ENCODE measurements at regions not wholly inside any gene's neighbourhood (a gene's known extent, or its start where the extent isn't known, plus 50 kb on each side); places are given as distances from the start of the nearest gene placed in this dataset.

- Histone ChIP-seq H3K9me3 (ENCODE audit: low read length) (no peaks in the 10 kb centered on the region), H3K4me1 (ENCODE audit: insufficient read depth, low read length) (no peaks in the 10 kb centered on the region), H3K9ac (ENCODE audit: low read length) (no peak overlapping the region), H3K27me3 (ENCODE audit: control insufficient read depth in 1 of 2, insufficient read depth in 2 of 2, low read length in 2 of 2) (no peaks in the 10 kb centered on the region), H3K27ac (ENCODE audit: low read depth, low read length) (no peak overlapping the region), H3K36me3 (ENCODE audit: insufficient read depth, low read length) (no peaks in the 10 kb centered on the region), H3K4me3 (ENCODE audit: low read depth in 1 of 2, low read length in 2 of 2) (no peak overlapping the region)
Observed at GRCh38 chr3:182710557-182711157, 82.6 kb upstream of the ATP11B start.

GRCh38 chr3:182711261-182711683, 82.0 kb upstream of the ATP11B start:
- Histone ChIP-seq H3K36me3 (ENCODE audit: insufficient read depth, low read length) (no peaks in the 10 kb centered on the region), H3K9me3 (ENCODE audit: low read length) (no peaks in the 10 kb centered on the region), H3K27ac (ENCODE audit: low read depth, low read length) (no peak overlapping the region), H3K4me3 (ENCODE audit: low read depth in 1 of 2, low read length in 2 of 2) (no peak overlapping the region), H3K27me3 (ENCODE audit: control insufficient read depth in 1 of 2, insufficient read depth in 2 of 2, low read length in 2 of 2) (no peaks in the 10 kb centered on the region), H3K4me1 (ENCODE audit: insufficient read depth, low read length) (no peaks in the 10 kb centered on the region), H3K9ac (ENCODE audit: low read length) (no peak overlapping the region)

GRCh38 chr3:182711853-182712252, 81.5 kb upstream of the ATP11B start:
- Histone ChIP-seq H3K27me3 (ENCODE audit: control insufficient read depth in 1 of 2, insufficient read depth in 2 of 2, low read length in 2 of 2) (no peaks in the 10 kb centered on the region), H3K9ac (ENCODE audit: low read length) (no peak overlapping the region), H3K36me3 (ENCODE audit: insufficient read depth, low read length) (no peaks in the 10 kb centered on the region), H3K4me1 (ENCODE audit: insufficient read depth, low read length) (no peaks in the 10 kb centered on the region), H3K4me3 (ENCODE audit: low read depth in 1 of 2, low read length in 2 of 2) (no peak overlapping the region), H3K9me3 (ENCODE audit: low read length) (no peaks in the 10 kb centered on the region), H3K27ac (ENCODE audit: low read depth, low read length) (no peak overlapping the region)

- Histone ChIP-seq H3K27ac (ENCODE audit: low read depth, low read length) (no peak overlapping the region), H3K36me3 (ENCODE audit: insufficient read depth, low read length) (no peaks in the 10 kb centered on the region), H3K4me1 (ENCODE audit: insufficient read depth, low read length) (no peaks in the 10 kb centered on the region), H3K9ac (ENCODE audit: low read length) (no peak overlapping the region), H3K9me3 (ENCODE audit: low read length) (no peaks in the 10 kb centered on the region), H3K27me3 (ENCODE audit: control insufficient read depth in 1 of 2, insufficient read depth in 2 of 2, low read length in 2 of 2) (no peaks in the 10 kb centered on the region), H3K4me3 (ENCODE audit: low read depth in 1 of 2, low read length in 2 of 2) (no peak overlapping the region)
Observed at GRCh38 chr3:182713111-182713510, 80.2 kb upstream of the ATP11B start.

DNA sequence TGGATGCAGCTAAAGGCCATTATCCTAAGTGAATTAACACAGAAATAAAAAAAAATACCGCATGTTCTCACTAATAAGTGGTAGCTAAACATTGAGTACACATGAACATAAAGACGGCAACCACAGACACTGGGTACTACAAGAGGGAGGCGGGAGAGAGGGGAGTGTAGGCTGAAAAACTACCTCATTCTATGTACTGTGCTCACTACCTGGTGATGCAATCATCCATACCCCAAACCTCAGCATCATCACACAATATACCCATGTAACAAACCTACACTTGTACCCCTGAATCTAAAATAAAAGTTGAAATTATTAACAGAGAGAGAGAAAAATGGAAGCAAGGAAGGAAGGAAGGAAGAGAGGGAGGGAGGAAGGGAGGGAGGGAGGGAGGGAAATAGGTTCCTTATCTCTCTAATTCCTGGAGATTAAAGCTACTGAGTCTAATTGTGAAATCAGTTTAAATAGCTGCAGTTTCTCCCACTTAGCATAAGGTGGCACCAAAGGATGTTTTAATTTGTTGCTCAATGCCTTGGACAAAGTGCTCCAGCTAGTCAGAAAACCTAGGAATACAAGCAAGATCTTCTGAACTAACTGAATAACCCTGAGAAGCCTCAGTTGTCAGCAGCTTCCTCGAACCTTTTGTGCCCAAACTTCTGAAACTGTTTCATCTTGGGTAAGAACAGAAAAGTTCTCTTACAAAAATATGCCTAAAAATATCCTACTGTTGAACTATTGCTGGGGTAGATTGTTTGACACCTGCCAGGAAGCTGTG, 79.4 kb upstream of the ATP11B start:
- Histone ChIP-seq H3K27ac (ENCODE audit: low read depth, low read length) (no peak overlapping the region), H3K36me3 (ENCODE audit: insufficient read depth, low read length) (no peaks in the 10 kb centered on the region)

GRCh38 chr3:182715006-182715405, 78.3 kb upstream of the ATP11B start:
- Histone ChIP-seq H3K4me1 (ENCODE audit: insufficient read depth, low read length) (no peaks in the 10 kb centered on the region), H3K9ac (ENCODE audit: low read length) (no peak overlapping the region), H3K36me3 (ENCODE audit: insufficient read depth, low read length) (no peaks in the 10 kb centered on the region), H3K27me3 (ENCODE audit: control insufficient read depth in 1 of 2, insufficient read depth in 2 of 2, low read length in 2 of 2) (no peaks in the 10 kb centered on the region), H3K27ac (ENCODE audit: low read depth, low read length) (no peak overlapping the region), H3K4me3 (ENCODE audit: low read depth in 1 of 2, low read length in 2 of 2) (no peak overlapping the region), H3K9me3 (ENCODE audit: low read length) (no peaks in the 10 kb centered on the region)

More for the DNA sequence above, 79.4 kb upstream of the ATP11B start:
- Histone ChIP-seq H3K9ac (ENCODE audit: low read length) (no peak overlapping the region), H3K27me3 (ENCODE audit: control insufficient read depth in 1 of 2, insufficient read depth in 2 of 2, low read length in 2 of 2) (no peaks in the 10 kb centered on the region), H3K4me3 (ENCODE audit: low read depth in 1 of 2, low read length in 2 of 2) (no peak overlapping the region), H3K9me3 (ENCODE audit: low read length) (no peaks in the 10 kb centered on the region), H3K4me1 (ENCODE audit: insufficient read depth, low read length) (no peaks in the 10 kb centered on the region)

DNA sequence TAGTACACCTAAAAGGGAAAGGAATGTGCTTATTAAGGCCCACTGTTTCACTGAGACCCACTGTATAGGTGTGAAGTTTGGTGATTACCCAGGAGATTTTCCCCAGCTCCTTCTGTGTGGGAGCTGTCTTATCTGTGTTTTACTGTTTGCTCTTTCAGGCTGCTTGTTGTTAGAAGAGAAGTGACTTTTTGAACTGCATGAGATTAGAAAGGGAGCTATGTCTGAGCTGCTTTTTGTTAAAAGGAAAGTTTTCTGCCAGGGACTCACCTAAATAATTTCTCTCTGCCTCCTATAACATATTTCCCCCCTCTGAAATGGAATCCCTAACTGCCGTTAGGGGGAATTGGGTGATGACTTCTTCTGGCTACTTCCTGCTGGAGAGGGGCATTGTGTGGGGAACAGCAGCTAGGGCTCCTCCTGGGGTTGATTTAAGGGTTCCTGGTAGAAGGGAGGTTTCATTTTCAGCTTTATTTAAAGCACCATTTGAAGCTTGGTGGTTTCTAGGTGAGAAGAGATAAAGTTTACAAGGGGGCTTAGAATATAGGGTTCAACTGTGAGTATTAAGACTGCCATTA, 77.1 kb upstream of the ATP11B start:
- no peak overlapping the region for H3K9ac ChIP-seq (ENCODE audit: low read length)
- no peaks in the 10 kb centered on the region for H3K36me3 ChIP-seq (ENCODE audit: insufficient read depth, low read length)
- no peaks in the 10 kb centered on the region for H3K27me3 ChIP-seq (ENCODE audit: control insufficient read depth in 1 of 2, insufficient read depth in 2 of 2, low read length in 2 of 2)
- H3K27ac ChIP-seq (ENCODE audit: low read depth, low read length) = no peak overlapping the region
- no peaks in the 10 kb centered on the region for H3K9me3 ChIP-seq (ENCODE audit: low read length)
- H3K4me1 ChIP-seq (ENCODE audit: insufficient read depth, low read length) = no peaks in the 10 kb centered on the region
- no peak overlapping the region for H3K4me3 ChIP-seq (ENCODE audit: low read depth in 1 of 2, low read length in 2 of 2)

- Histone ChIP-seq H3K4me1 (ENCODE audit: insufficient read depth, low read length) (no peaks in the 10 kb centered on the region), H3K9me3 (ENCODE audit: low read length) (no peaks in the 10 kb centered on the region), H3K36me3 (ENCODE audit: insufficient read depth, low read length) (no peaks in the 10 kb centered on the region), H3K27me3 (ENCODE audit: control insufficient read depth in 1 of 2, insufficient read depth in 2 of 2, low read length in 2 of 2) (no peaks in the 10 kb centered on the region), H3K27ac (ENCODE audit: low read depth, low read length) (no peak overlapping the region), H3K4me3 (ENCODE audit: low read depth in 1 of 2, low read length in 2 of 2) (no peak overlapping the region), H3K9ac (ENCODE audit: low read length) (no peak overlapping the region)
Observed at GRCh38 chr3:182717216-182717615, 76.1 kb upstream of the ATP11B start.

GRCh38 chr3:182722907-182723306, 70.4 kb upstream of the ATP11B start:
- no peak overlapping the region for H3K9ac ChIP-seq (ENCODE audit: low read length)
- H3K27me3 ChIP-seq (ENCODE audit: control insufficient read depth in 1 of 2, insufficient read depth in 2 of 2, low read length in 2 of 2) = no peaks in the 10 kb centered on the region
- no peaks in the 10 kb centered on the region for H3K36me3 ChIP-seq (ENCODE audit: insufficient read depth, low read length)
- no peaks in the 10 kb centered on the region for H3K4me1 ChIP-seq (ENCODE audit: insufficient read depth, low read length)
- no peaks in the 10 kb centered on the region for H3K9me3 ChIP-seq (ENCODE audit: low read length)
- no peak overlapping the region for H3K4me3 ChIP-seq (ENCODE audit: low read depth in 1 of 2, low read length in 2 of 2)
- H3K27ac ChIP-seq (ENCODE audit: low read depth, low read length) = no peak overlapping the region

GRCh38 chr3:182723596-182723995, 69.7 kb upstream of the ATP11B start:
- Histone ChIP-seq H3K4me3 (ENCODE audit: low read depth in 1 of 2, low read length in 2 of 2) (no peak overlapping the region), H3K9me3 (ENCODE audit: low read length) (no peaks in the 10 kb centered on the region), H3K36me3 (ENCODE audit: insufficient read depth, low read length) (no peaks in the 10 kb centered on the region), H3K27me3 (ENCODE audit: control insufficient read depth in 1 of 2, insufficient read depth in 2 of 2, low read length in 2 of 2) (no peaks in the 10 kb centered on the region), H3K27ac (ENCODE audit: low read depth, low read length) (no peak overlapping the region), H3K4me1 (ENCODE audit: insufficient read depth, low read length) (no peaks in the 10 kb centered on the region), H3K9ac (ENCODE audit: low read length) (no peak overlapping the region)

DNA sequence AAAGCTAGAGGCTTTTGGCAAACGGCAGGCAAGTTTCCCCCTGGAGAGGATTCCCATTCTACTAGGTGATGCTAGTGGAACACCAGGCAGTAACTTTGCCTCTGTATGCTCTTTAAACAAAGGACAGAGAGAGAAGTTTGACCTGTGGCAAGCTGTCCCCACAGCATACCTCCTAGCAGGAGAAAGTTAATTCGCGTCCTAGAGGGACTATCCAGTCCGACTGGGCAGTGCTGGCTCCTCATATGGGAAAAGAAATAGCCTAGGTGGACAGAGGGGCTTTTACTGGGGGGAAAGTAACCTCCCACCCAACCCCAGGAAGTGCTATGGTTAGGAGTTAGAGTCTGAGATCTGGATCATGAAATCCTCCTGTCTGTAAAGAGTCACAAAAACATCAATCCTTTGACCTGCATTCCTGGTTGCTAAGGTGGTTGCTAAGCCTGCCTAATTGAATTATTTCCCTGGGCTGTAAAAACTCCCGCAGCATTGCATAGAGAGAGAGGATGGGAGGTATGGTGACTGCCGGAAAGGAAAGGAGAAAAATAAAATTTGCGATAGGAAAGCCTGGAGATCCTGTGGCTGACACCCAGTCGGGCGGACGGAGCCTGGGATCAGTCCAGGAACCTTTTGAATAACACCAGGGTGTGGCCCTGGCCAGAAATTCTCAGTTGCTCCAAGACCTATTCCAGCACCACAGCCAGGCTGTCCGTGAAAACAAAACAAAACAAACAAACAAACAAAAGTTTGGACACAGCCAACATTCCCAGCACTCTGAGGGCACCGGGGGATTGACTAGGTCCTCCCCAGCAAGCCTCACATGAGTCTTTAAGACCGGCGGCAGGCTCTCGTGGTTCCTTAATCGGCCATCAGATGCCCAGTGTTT, 67.7 kb upstream of the ATP11B start:
- H3K9ac ChIP-seq (ENCODE audit: low read length) = no peak overlapping the region
- H3K4me3 ChIP-seq (ENCODE audit: low read depth in 1 of 2, low read length in 2 of 2) = no peak overlapping the region
- no peaks in the 10 kb centered on the region for H3K36me3 ChIP-seq (ENCODE audit: insufficient read depth, low read length)
- no peaks in the 10 kb centered on the region for H3K27me3 ChIP-seq (ENCODE audit: control insufficient read depth in 1 of 2, insufficient read depth in 2 of 2, low read length in 2 of 2)
- no peaks in the 10 kb centered on the region for H3K4me1 ChIP-seq (ENCODE audit: insufficient read depth, low read length)
- no peaks in the 10 kb centered on the region for H3K9me3 ChIP-seq (ENCODE audit: low read length)
- no peak overlapping the region for H3K27ac ChIP-seq (ENCODE audit: low read depth, low read length)
